ENCODE measurements at regions not wholly inside any gene's neighbourhood (a gene's known extent, or its start where the extent isn't known, plus 50 kb on each side); places are given as distances from the start of the nearest gene placed in this dataset.

GRCh38 chr5:148708854-148709253 lies 54.5 kb upstream of the HTR4 start:
- peaks cover 3% of the 10 kb centered on the region for H3K9me3 Mint-ChIP-seq
- no peak for DNase-seq (ENCODE audit: low spot score)
- peaks cover 8% of the 10 kb centered on the region for H3K4me1 Mint-ChIP-seq (ENCODE audit: low read depth)
- H3K27me3 Mint-ChIP-seq (ENCODE audit: insufficient read depth): no peaks in the 10 kb centered on the region
- H3K4me3 Mint-ChIP-seq: no peak overlapping the region
- no peak overlapping the region for H3K27ac Mint-ChIP-seq
- no peaks in the 10 kb centered on the region for H3K36me3 Mint-ChIP-seq (ENCODE audit: low read depth)
- intact Hi-C loops (cut with micrococcal nuclease): loop anchor here (1.0 kb wide), 6 partner anchors 82 to 523 kb away; partner anchors contain the start of gene FBXO38

- intact Hi-C loops (cut with micrococcal nuclease): no loop called here
- peaks cover 3% of the 10 kb centered on the region for H3K9me3 Mint-ChIP-seq
- H3K4me3 Mint-ChIP-seq: no peak overlapping the region
- H3K27ac Mint-ChIP-seq: no peak overlapping the region
- no peaks in the 10 kb centered on the region for H3K36me3 Mint-ChIP-seq (ENCODE audit: low read depth)
- no peaks in the 10 kb centered on the region for H3K27me3 Mint-ChIP-seq (ENCODE audit: insufficient read depth)
- peaks cover 17% of the 10 kb centered on the region for H3K4me1 Mint-ChIP-seq (ENCODE audit: low read depth)
- no peak for DNase-seq (ENCODE audit: low spot score)
Measured at GRCh38 chr5:148711961-148712360, 57.6 kb upstream of the HTR4 start.

GRCh38 chr5:148713735-148714508 lies 59.6 kb upstream of the HTR4 start:
- Mint-ChIP-seq H3K27ac (no peak overlapping the region), H3K9me3 (peaks cover 3% of the 10 kb centered on the region), H3K27me3 (ENCODE audit: insufficient read depth) (peaks cover 2% of the 10 kb centered on the region), H3K36me3 (ENCODE audit: low read depth) (no peaks in the 10 kb centered on the region), H3K4me1 (ENCODE audit: low read depth) (peaks cover 12% of the 10 kb centered on the region), H3K4me3 (no peak overlapping the region)
- intact Hi-C loops (cut with micrococcal nuclease): no loop called here
- no peak for DNase-seq (ENCODE audit: low spot score)

- H3K36me3 Mint-ChIP-seq (ENCODE audit: low read depth): no peaks in the 10 kb centered on the region
- H3K27me3 Mint-ChIP-seq (ENCODE audit: insufficient read depth): peaks cover 13% of the 10 kb centered on the region
- no peak overlapping the region for H3K27ac Mint-ChIP-seq
- intact Hi-C loops (cut with micrococcal nuclease): no loop called here
- DNase-seq (ENCODE audit: low spot score): no peak
- H3K4me1 Mint-ChIP-seq (ENCODE audit: low read depth): peaks cover 12% of the 10 kb centered on the region
- no peak overlapping the region for H3K4me3 Mint-ChIP-seq
- no peaks in the 10 kb centered on the region for H3K9me3 Mint-ChIP-seq
Measured at GRCh38 chr5:148716716-148717115, 62.4 kb upstream of the HTR4 start.

- intact Hi-C loops (cut with micrococcal nuclease): no loop called here
- DNase-seq (ENCODE audit: low spot score): no peak
- H3K27me3 Mint-ChIP-seq (ENCODE audit: insufficient read depth): peaks cover 13% of the 10 kb centered on the region
- H3K27ac Mint-ChIP-seq: no peak overlapping the region
- H3K4me3 Mint-ChIP-seq: no peak overlapping the region
- H3K36me3 Mint-ChIP-seq (ENCODE audit: low read depth): no peaks in the 10 kb centered on the region
- no peaks in the 10 kb centered on the region for H3K9me3 Mint-ChIP-seq
- peaks cover 12% of the 10 kb centered on the region for H3K4me1 Mint-ChIP-seq (ENCODE audit: low read depth)
Measured at GRCh38 chr5:148717668-148718067, 63.3 kb upstream of the HTR4 start.

- intact Hi-C loops (cut with micrococcal nuclease): no loop called here
- no peak overlapping the region for H3K27ac Mint-ChIP-seq
- H3K36me3 Mint-ChIP-seq (ENCODE audit: low read depth): no peaks in the 10 kb centered on the region
- DNase-seq (ENCODE audit: low spot score): no peak
- H3K27me3 Mint-ChIP-seq (ENCODE audit: insufficient read depth): peaks cover 15% of the 10 kb centered on the region
- H3K4me1 Mint-ChIP-seq (ENCODE audit: low read depth): peaks cover 2% of the 10 kb centered on the region
- no peaks in the 10 kb centered on the region for H3K9me3 Mint-ChIP-seq
- no peak overlapping the region for H3K4me3 Mint-ChIP-seq
Measured at GRCh38 chr5:148719605-148720004, 65.3 kb upstream of the HTR4 start.

- H3K36me3 Mint-ChIP-seq (ENCODE audit: low read depth): no peaks in the 10 kb centered on the region
- no peaks in the 10 kb centered on the region for H3K4me1 Mint-ChIP-seq (ENCODE audit: low read depth)
- H3K27ac Mint-ChIP-seq: no peak overlapping the region
- intact Hi-C loops (cut with micrococcal nuclease): no loop called here
- peaks cover 17% of the 10 kb centered on the region for H3K27me3 Mint-ChIP-seq (ENCODE audit: insufficient read depth)
- DNase-seq (ENCODE audit: low spot score): no peak
- H3K4me3 Mint-ChIP-seq: no peak overlapping the region
- H3K9me3 Mint-ChIP-seq: no peaks in the 10 kb centered on the region
Measured at GRCh38 chr5:148720257-148720656, 65.9 kb upstream of the HTR4 start.

- peaks cover 17% of the 10 kb centered on the region for H3K27me3 Mint-ChIP-seq (ENCODE audit: insufficient read depth)
- H3K27ac Mint-ChIP-seq: no peak overlapping the region
- intact Hi-C loops (cut with micrococcal nuclease): no loop called here
- DNase-seq (ENCODE audit: low spot score): no peak
- no peaks in the 10 kb centered on the region for H3K9me3 Mint-ChIP-seq
- no peaks in the 10 kb centered on the region for H3K4me1 Mint-ChIP-seq (ENCODE audit: low read depth)
- no peak overlapping the region for H3K4me3 Mint-ChIP-seq
- no peaks in the 10 kb centered on the region for H3K36me3 Mint-ChIP-seq (ENCODE audit: low read depth)
Measured at GRCh38 chr5:148723143-148723542, 68.8 kb upstream of the HTR4 start.

- intact Hi-C loops (cut with micrococcal nuclease): no loop called here
- Mint-ChIP-seq H3K27me3 (ENCODE audit: insufficient read depth) (peaks cover 8% of the 10 kb centered on the region), H3K9me3 (no peaks in the 10 kb centered on the region), H3K27ac (no peak overlapping the region), H3K4me1 (ENCODE audit: low read depth) (no peaks in the 10 kb centered on the region), H3K36me3 (ENCODE audit: low read depth) (no peaks in the 10 kb centered on the region), H3K4me3 (no peak overlapping the region)
- no peak for DNase-seq (ENCODE audit: low spot score)
Measured at GRCh38 chr5:148725675-148726074, 71.3 kb upstream of the HTR4 start.

GRCh38 chr5:148729182-148729581 lies 74.9 kb upstream of the HTR4 start:
- Mint-ChIP-seq H3K4me3 (no peak overlapping the region), H3K27me3 (ENCODE audit: insufficient read depth) (peaks cover 15% of the 10 kb centered on the region), H3K4me1 (ENCODE audit: low read depth) (peaks cover 6% of the 10 kb centered on the region), H3K27ac (no peak overlapping the region), H3K9me3 (no peaks in the 10 kb centered on the region), H3K36me3 (ENCODE audit: low read depth) (no peaks in the 10 kb centered on the region)
- intact Hi-C loops (cut with micrococcal nuclease): no loop called here
- no peak for DNase-seq (ENCODE audit: low spot score)

GRCh38 chr5:148730270-148730669 lies 75.9 kb upstream of the HTR4 start:
- H3K27me3 Mint-ChIP-seq (ENCODE audit: insufficient read depth): peaks cover 11% of the 10 kb centered on the region
- peaks cover 6% of the 10 kb centered on the region for H3K4me1 Mint-ChIP-seq (ENCODE audit: low read depth)
- H3K36me3 Mint-ChIP-seq (ENCODE audit: low read depth): no peaks in the 10 kb centered on the region
- no peak overlapping the region for H3K4me3 Mint-ChIP-seq
- intact Hi-C loops (cut with micrococcal nuclease): loop anchor here (5.0 kb wide), 1 partner anchor 438 kb away; no protein-coding TSS in a partner anchor
- no peaks in the 10 kb centered on the region for H3K9me3 Mint-ChIP-seq
- no peak for DNase-seq (ENCODE audit: low spot score)
- no peak overlapping the region for H3K27ac Mint-ChIP-seq

GRCh38 chr5:148730942-148731898 lies 76.9 kb upstream of the HTR4 start:
- intact Hi-C loops (cut with micrococcal nuclease): loop anchor here (1.0 to 5.0 kb wide), 4 partner anchors 248 to 552 kb away; no protein-coding TSS in a partner anchor
- no peak overlapping the region for H3K4me3 Mint-ChIP-seq
- H3K4me1 Mint-ChIP-seq (ENCODE audit: low read depth): peaks cover 6% of the 10 kb centered on the region
- peaks cover 9% of the 10 kb centered on the region for H3K27me3 Mint-ChIP-seq (ENCODE audit: insufficient read depth)
- peak; percentile 47 for DNase-seq (ENCODE audit: low spot score)
- H3K27ac Mint-ChIP-seq: no peak overlapping the region
- no peaks in the 10 kb centered on the region for H3K9me3 Mint-ChIP-seq
- H3K36me3 Mint-ChIP-seq (ENCODE audit: low read depth): no peaks in the 10 kb centered on the region

- intact Hi-C loops (cut with micrococcal nuclease): loop anchor here (1.0 to 5.0 kb wide), 6 partner anchors 224 to 537 kb away; no protein-coding TSS in a partner anchor
- Mint-ChIP-seq H3K36me3 (ENCODE audit: low read depth) (no peaks in the 10 kb centered on the region), H3K9me3 (no peaks in the 10 kb centered on the region), H3K4me3 (no peak overlapping the region), H3K4me1 (ENCODE audit: low read depth) (peaks cover 6% of the 10 kb centered on the region), H3K27me3 (ENCODE audit: insufficient read depth) (peaks cover 9% of the 10 kb centered on the region), H3K27ac (no peak overlapping the region)
- no peak for DNase-seq (ENCODE audit: low spot score)
Measured at GRCh38 chr5:148732692-148733091, 78.4 kb upstream of the HTR4 start.

Measured in activated T-helper 1 cell treated with anti-CD3 and anti-CD28 coated beads, Interleukin-12 subunit alpha, Interleukin-12 subunit beta, Interleukin-2, Interleukin-4 antibody, amounts not matched to agents 30 ng/mL and 10 ng/mL and 1 ng/mL, durations not matched to agents 14 hours and 24 hours and 36 hours (primary cell).